HG02938 (cell line): ENCODE measurements at regions not wholly inside any gene's neighbourhood (a gene's known extent, or its start where the extent isn't known, plus 50 kb on each side); places are given as distances from the start of the nearest gene placed in this dataset.

Experiments used
- ATAC-seq: cut with Tn5 transposase; IDR thresholded peaks from one replicate; pipeline ENCODE4 v1.9.1; 2021; ENCODE audit warnings: mild to moderate bottlenecking, moderate library complexity; ENCODE audit not compliant: unreplicated experiment

- ATAC-seq, result no peak
Measured at GRCh38 chr2:75787532-75788132, 76.9 kb upstream of the GCFC2 start.

DNA sequence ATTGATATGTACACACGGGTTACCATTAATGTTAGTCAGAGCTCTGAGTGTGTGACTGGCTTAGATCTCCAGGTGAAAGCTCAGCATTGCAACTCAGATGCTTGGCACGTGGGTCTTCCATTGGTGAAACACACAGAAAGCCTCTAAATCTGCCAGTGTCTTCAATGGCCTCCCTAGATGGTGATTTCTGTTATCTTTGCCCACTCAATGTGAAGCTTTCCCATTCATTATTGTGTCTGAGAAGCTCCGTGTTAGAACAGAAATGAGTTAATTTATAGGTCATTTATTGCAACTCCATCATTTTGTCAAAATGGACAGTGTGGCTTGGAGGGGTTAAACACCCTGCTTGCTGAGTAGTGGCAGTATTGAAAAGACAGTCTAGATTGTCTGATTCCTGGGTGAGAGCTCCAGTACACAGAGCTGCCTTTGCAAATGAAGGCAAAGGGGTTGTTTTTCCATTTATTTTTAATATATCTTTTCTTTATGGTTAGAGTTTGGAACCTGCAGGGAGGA lies 64.7 kb upstream of the GCFC2 start:
- ATAC-seq, result no peak

DNA sequence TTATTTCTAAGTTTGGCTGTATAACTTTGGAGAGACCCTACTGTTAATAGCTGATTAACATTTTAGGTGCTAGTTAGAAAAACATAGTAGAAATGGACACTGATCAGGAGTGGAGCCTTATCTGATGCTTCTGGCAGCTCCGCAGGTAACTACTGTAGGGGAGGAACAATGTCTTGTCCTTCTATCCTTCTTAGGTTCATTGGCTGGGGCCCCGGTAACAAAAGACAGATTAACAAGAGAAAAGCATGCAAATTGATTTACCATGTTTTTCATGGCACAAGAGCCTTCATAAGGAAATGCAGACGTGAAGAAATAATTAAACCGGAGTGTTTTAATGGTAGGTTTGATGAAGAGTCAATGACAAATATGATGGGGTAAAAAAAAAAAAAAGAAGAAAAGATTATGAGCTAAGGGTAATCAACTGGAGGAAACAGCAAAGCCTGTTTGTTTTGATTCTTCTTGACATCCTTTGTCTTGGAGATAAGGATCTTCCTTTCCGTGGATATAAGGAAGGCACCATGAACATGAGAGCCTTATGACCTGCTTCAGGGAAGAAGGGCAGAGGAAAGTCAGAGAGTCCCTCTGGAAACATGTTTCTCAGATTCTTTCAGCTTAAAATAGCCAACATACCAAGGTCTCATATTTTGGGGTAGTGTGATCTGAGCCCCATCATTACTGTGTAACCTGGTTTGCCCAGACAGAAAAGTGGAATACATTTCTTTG lies 62.4 kb upstream of the GCFC2 start:
- ATAC-seq, result no peak

- ATAC-seq, result no peak
Measured at GRCh38 chr2:75765798-75766197, 55.1 kb upstream of the GCFC2 start.

DNA sequence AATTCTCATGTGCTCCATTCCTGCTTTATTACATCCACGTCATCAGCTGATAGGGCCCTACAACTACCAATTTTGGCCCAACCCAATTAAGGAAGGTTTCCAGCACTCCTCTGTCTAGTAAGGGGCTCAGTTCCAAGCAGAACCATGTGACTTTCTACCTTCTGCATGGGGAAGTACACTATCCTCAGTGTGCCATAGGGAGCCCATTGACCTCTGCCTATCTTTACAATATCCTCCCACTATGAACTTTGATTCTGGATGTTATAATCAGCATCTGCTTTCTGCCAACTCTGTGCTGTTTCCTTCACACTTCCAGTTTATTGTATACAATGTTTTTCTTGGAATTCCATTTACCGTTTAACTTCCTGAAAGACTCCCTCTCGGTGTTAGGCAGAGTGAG lies 53.9 kb upstream of the GCFC2 start:
- no peak for ATAC-seq
